ENCODE measurements at regions not wholly inside any gene's neighbourhood (a gene's known extent, or its start where the extent isn't known, plus 50 kb on each side); places are given as distances from the start of the nearest gene placed in this dataset.

DNA sequence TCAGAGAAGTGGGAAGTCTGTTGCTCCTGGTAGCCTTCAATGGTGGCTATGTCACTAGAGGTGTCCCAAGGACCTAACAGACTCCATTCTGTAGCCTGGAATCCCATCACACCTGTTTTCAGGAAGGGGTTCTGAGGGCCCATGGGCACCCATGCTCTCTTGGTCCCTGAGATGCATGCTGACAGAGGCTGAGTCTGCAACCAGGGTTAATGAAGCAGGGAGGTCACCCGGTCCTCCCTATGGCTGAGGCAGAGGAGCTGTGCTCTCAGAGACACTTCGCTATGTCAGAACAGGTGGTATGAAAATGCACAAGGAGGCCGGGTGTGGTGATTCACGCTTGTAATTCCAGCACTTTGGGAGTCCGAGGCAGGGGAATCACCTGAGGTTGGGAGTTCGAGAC, 452.1 kb downstream of the TCERG1L start:
- no peak for DNase-seq

DNA sequence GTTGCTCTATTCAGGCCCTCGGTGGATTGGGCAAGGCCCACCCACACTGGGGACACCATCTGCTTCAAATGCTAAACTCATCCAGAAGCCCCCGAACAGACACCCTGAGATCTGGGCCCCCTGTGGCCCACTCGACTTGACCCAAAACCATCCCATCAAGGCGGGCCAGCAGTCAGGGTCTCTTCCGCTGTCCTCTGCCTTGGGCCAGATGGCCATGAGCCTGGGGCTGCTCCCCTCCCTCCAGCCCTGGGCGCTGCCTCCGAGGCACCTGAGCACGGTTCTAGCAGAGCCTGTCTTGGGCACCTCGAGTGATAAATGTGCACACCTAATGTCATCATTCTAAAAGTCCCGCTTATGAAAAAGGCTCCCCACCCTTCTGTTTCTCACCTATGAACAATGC, 449.4 kb downstream of the TCERG1L start:
- DNase-seq: no peak

DNA sequence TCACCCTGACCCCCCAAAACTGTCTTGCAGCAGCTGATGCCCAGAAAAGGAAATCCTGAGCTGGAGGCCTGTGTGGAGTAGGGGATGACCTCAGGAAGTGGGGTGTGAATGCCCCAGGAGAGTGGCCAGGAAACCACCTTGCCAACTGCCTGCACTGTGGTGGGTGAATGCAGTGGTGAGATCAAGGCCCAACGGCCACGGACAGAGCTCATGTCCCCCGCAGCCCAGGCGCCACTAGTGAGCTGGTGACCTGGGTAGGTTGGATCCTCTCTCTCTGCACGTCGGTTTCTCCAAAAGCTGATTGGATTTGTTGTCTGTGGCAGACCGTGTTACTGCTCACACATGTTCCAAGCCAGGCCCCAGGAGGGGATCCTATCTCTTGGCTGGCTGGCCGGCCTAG, 448.9 kb downstream of the TCERG1L start:
- DNase-seq: no peak

DNA sequence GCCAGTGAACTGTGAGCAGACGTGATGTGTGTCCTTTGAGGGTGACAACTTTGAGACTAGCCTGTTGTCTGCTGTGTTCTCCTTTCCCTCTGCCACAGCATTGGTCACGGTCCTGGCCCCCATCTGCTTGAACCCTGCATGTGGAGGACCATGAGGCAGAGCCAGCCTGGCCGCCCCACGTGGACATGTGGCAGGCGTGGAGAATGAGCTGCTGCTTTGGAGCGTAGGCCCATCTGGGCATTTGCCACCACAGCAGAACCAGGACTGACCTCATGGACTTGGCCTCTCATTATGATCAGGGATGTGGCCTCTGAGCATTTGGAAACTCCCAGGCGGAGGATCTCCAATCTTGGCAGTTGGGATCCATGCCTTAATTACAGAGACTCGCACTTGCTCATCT, 448.5 kb downstream of the TCERG1L start:
- no peak for DNase-seq

DNA sequence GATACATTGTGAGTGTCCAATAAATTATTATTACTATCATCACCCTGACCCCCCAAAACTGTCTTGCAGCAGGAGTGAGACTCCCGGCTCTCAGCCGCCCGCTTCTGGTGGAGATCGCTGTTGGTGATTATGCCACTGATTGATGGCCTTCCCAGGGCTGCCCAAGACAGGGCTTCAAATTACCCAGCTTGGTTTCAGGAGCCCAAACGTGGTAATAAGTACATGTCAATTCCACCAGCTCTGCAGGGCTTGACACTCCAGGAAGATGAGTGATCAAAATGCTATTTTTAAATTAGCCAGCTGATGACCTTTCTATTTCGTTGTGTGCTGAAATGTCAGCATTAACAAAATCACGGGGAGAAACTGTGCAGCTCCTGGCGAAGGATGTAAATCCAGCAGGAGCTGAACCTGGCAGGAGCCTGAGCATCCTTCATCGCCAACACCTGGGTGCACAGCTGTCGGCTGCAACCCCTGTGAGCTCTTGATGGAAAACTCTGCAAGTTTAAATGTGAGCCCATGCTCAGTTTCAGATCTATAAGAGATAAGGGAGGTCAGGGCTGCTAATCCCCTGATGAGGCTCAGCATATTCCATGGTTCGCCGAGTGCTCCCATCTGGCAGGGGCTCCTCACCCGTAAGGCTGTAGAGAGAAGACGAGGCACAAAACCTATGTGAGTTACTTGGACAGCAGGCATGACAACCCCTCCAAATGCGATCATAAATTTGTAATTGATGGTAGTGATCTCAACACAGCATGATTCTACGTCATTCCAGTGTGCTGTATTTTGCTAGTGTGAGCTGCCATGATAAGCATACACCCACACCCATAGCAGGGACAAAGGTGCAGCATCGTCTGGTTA, 446.3 kb downstream of the TCERG1L start:
- no peak for DNase-seq

DNA sequence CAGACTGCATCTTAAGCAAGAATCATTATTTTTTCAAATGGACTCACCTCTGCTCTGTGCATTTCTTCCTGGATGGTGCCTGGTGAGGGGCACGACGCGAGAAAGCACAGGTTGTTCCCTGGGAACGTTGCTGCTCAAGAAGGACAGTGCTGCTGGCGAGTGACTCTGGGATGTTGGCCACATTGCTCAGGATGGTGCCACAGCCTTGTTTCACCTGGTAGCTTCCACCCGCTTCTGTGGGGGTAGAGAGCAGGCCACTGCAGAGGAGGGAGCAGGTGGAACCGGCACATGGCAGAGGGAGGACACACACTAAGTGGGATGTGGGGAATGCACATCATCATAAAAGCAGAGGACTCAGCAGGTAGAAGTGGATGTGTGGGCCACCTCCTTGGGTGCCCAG, 444.7 kb downstream of the TCERG1L start:
- DNase-seq: no peak

DNA sequence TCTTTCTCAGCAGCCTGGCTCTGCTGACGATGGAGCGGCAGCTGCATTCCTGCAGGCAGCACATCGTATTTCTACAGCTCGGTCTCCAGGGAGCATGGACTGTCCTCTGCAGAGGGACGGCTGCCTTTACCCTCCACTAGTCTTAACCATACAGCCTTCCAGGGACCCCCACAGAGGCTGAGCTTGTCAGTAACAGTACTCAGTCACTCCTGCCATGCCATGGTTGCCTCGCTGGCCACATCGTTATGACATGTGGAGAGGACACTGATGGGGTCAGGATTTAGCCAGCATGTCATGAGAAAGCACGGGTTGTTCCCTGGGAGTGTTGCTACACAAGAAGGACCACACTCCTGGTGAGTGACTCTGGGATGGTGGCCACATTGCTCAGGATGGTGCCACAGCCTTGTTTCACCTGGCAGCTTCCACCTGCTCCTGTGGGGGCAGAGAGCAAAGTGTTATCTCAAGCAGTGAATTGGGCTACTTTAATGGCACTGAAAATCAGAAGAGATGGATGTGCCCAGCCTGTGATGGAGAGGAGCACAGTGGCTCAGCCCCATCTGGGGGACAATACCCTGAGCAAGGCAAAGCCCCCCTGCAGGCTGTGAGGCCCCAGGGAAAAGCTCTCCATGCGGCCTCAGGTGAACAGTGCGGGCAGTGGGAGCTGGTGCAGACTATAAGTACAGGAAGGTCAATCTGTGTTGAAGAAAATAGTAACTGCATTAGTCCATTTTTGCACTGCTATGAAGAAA, 443.9 kb downstream of the TCERG1L start:
- no peak for DNase-seq

DNA sequence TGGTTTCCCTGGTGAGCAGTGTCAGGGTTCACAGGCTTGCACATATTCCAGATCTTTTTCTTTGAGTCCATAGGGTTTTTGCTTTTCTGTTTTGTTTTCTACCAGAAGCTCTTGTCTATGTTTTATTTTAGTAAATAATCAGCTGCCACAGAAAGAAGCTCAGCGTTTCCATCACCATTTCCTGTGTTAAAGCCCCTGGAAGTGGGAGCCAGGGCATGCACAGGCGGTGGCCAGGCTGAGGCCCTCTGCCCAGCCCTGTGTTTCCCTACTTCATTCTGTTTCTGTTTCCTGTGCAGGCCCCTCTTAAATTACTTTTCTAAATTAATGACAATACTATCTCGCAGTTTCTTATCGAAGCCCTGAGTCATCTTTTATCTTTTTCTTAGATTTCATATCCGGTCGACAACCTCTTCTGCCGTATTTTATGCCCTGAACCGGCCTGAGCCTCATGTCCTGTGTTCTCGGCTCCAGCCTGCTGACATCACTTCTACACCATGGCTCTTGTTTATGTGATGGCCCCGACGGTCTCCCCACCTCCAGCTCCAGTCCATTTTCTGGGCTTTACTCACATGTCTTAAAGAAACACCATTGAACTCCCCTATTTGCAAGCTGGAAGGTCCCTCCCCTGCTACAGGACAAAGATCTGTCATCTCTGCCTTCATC, 442.2 kb downstream of the TCERG1L start:
- no peak for DNase-seq

DNA sequence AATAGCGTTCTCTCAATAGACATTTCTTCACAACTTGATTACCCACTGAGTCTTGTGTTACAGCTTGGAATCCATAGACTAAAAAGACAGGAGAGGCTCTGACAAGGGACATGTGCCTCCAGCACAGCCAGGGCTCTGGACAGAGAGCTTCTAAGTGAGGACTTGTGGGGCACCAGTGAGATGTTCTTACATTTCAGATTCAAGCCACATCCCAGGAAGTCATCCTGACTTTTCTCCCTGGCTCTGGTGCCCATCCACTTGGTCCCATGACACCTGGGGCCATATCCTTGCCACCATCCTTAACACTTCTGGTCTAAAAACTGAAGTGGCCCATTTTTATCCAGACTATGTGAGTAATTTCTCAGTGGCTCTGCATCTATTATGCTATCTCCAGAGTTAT, 440.1 kb downstream of the TCERG1L start:
- no peak for DNase-seq

DNA sequence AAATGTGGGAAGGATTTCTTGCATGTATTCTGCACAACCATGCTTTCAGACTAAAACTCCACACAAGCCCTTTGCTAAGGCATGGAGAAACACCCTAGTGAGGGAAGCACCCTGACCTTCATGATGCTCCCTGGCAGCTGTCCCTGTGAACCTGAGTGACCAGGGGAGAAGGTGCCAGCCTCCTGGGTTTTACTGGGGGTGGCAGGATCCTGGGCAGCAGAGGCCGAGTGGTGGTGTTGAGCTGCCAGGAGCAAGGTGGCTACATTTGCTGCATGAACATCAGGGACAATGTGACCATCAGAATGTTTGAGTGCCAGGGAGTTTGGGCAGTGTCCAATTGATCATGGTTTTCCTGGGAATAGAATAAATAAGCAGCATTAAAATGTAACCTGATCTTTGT, 437.9 kb downstream of the TCERG1L start:
- DNase-seq: no peak

DNA sequence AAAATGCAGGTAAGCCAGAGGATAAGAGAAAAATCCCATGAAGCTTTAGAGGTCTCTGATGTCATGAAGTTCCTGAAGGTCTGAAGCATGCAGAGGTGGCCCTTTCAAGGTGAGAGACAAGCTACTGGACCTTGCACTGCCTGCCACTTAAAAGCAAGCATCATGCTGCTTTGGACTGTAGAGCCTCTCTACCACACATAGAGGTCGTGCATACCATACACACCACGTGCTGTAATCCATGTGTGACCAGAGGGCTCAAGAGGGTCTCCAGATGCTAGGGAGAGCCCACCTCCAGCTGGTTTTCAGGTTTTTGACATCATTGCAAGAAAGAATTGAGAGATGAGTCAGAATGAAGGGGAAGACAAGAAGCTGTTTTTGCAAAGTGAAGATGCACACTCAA, 436.4 kb downstream of the TCERG1L start:
- DNase-seq: no peak

DNA sequence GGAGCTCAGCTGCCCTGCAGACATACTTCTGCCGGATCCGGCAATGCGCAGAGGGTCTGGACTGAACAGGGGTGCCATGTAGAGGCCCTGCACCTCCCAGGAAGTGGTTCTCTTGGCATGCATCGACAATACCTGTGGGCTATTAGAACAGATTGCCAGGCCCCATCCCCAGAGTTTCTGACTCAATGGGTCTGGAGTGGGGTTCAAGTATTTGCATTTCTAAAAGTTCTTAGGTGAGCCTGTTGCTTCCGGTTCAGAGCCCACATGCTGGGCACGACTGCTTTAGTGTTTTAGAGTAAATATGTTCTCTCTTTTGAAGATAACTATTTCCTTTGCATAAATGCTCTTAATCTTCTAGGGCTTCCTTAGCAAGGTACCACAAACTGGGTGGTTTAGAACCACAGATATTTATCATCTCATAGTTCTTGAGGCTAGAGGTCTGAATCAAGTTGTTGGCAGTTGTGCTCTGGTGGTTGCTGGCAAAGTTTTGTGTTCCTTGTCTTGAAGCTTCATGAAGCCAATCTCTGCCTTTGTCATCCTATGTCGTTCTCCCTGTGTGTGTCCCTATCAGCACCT, 435.5 kb downstream of the TCERG1L start:
- DNase-seq: no peak

DNA sequence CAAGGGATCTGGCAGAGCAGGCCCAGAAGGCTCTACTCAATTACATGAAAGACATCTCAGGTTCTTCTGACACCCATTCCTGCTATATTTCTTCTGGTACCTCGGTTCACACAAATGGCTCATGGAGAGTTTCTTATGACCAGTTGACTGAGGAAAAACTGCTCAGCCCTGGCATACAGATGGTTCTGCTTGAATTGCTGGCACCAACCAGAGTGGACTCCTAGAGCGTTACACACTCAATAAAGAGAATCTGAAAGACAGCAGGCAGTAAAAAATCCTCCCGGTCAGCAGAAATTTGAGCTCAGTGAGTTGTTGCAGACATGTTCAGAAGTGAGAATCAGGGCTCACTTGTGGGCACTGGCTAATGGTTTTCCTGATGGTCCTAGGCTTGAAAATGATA, 434.4 kb downstream of the TCERG1L start:
- no peak for DNase-seq

DNA sequence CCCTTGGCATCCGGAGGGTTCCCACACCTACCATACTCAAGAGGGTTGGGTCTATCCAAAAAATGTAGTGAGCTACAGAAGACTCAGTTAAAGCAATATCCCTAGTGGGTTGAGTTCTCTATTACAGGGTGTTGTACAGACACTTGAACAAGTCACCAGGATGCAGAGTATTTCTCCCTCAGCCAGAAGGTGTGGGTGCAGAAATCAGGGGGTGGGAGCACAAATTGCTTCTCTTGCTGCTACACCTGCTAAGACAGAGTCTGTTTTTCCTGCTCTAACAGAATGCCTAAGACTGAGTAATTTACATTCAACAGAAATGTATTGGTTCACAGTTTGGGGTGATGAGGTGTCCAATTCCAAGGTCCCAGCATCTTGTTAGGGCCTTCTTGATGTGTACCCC, 433.4 kb downstream of the TCERG1L start:
- no peak for DNase-seq

DNA sequence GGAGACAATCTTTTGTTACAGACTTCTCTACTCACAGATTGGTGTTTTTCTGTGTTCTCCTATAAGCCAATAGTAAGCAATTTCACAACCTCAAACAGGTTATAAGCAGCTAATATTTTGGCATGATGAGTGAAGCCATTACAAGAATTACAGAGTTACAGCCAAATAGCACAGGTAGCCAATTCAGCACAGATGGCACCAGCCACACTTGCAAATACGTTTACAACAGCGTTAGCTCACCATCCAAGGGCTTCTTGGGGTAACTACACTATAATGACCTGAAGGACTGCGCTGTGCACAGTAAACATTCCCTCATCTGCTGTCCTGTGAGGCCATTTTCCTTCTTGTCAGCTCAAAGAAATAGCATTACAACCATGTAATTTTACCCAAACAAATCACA, 428.6 kb downstream of the TCERG1L start:
- DNase-seq: no peak

DNA sequence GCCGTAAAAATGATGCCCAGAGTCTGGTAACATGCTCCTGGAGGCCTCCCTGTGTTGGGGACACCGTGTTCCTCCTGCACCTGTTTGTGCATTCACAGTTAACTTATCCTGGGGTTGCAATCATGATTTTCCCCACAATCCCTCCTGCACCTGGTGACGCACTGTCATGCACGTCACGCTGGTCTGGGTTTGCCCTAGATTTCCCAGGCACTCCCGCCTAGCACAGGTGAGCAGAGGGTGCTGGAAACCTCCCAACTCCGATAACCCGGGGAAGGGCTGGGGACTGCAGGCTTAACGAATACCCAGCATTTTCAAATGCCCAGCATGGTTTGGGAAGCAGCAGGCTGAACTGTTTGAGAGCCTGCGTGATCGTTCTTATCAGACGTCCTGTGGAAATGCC, 427.1 kb downstream of the TCERG1L start:
- no peak for DNase-seq

DNA sequence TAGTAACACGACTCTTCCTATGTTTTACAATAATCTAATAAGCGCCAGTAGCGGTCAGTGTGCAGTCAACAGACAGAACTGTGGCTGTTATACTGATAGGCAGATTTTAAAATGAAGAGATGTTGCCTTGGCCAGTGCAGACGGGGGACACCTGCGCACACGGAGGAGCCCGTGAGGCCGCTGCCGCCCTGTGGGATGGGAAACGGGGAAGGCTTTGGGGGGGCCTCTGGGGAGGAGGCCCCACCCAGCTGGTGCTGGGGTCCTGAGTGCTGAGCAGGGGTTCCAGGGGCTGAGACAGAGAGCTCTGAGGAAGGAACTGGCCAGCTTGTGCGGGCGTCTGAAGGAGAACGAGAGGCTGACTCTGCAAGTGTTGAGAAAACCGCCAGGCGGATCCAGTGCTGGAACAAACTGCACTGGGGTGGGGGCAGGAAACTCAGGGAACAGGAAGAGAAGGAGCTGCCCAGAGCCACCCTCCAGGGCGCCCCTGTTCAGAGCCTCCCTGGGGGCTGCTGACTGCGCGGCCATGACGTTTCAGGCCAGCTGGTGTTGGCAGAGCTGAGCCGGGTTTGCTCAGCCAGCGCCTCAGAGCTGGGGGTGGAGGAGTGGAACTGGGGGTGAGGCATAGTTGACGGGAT, 426.4 kb downstream of the TCERG1L start:
- no peak for DNase-seq

DNA sequence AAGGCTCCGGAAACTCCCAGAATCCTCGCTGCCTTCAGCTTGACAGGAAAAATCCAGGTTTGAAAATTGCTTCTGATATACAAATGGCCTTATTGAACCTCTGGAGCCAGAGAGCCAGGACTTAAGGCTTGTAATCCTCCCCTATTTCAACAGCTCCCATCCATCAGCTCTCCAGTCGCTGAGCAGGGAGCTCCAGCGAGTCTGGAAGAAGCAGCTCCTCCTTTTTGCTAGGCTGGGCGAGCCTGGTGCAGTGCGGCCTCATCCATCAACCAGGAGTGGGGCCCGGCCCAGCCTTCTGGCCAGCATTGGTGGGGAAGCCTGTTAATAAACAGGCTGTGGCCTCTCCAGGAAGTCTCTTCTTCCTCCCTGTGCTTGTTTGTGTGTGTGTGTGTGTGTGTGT, 424.4 kb downstream of the TCERG1L start:
- DNase-seq: no peak

DNA sequence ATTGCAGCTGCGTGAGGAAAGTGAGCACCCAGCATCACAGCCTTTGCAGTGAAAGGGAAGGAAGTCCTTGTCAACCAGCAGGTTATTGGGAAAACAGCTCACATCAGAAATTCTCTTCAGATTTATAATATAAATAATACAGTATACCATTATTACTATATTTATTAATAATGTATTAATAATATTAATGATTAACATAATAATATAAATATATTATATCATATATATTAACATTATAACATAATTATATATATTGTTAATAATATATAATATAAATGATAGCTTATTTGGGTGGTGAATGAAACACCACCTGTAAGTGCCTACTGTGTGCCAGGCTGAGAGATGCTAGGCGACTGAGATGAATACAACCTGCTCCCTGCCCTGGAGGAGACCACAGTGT, 423.0 kb downstream of the TCERG1L start:
- DNase-seq: no peak

DNA sequence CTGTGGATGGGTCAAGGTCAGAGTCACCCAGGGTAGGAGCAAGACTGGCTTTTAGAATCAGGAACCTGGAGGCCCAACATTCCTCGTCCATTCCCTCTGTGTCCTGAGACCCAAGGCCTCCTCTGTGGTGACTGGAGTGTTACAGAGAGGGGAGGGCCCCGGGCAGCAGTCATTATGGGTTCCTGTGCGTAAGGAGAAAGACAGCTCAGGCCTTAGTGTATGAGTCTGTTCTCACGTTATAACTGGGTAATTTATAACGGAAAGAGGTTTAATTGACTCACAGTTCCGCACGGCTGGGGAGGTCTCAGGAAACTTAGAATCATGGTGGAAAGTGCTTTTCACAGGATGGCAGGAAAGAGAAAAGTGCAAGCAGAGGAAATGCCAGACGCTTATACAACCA, 422.3 kb downstream of the TCERG1L start:
- no peak for DNase-seq

DNA sequence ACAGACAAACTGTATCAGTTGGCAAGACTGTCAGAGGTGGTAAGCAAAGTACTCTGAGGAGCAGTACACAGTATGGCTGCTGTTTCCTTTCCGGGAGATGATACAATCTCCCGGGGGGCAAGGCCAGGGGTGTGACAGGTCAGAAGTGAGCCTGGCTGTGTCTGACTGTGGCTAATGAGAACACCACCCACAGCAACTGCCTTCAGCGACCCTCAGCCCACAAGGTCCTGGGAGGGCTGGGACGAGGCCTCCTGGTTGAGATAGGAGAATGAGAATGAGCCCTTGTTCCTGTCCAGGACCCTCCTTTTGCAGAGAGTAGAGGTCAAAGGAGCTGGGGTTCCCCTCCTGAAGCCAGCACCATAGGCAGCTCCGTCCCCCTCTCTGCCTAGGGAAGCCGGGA, 421.7 kb downstream of the TCERG1L start:
- no peak for DNase-seq

DNA sequence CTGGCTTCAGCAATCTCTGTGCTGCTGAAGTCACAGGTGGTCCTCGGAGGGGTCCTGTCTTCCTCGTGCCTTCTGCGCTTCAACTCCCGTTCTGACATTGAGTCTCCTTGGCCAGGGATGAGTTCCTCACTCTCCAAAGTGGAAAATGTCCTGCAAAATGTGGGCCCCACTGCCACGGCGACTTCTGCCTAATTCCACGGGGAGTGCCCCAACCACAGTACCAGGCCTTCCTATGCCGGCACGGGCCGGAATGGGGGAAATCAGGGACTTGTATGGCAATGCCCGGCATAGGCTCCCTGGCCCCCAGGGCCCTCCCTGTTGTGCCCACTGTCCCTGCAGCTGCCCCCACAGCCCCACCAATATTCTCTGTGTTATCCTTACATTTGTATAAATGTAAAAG, 420.5 kb downstream of the TCERG1L start:
- no peak for DNase-seq

DNA sequence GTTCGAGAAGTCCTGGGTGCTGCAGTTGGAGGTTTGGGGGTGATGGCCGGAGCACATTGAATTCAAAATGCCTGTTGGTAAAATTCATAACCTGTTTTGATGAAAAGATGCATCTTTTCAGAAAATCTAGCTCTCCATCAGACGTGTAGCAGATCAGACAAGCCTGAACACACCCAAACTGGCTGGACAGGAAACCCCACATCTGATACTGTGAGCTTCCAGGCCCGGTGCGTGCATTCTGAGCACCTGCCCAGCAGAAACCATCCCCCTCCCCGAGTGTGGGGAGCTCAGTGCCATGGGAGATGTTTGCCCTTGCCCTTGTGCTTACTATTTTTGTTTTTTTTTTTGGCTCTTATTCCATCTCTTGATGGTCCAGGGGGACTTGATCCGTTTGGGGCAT, 417.1 kb downstream of the TCERG1L start:
- DNase-seq: no peak

Data from activated CD4-positive, alpha-beta T cell treated with anti-CD3 and anti-CD28 coated beads, Interleukin-2, amount 50 U/mL, for 48 hours (primary cell).